A673 (cell line): ENCODE measurements at regions not wholly inside any gene's neighbourhood (a gene's known extent, or its start where the extent isn't known, plus 50 kb on each side); places are given as distances from the start of the nearest gene placed in this dataset.
"Not testable (repeated sequence)": the region's sequence is repeated elsewhere in the genome, so short reads cannot be mapped to it uniquely, and the experiment has no call there.

Experiments
- CTCF ChIP-seq: fragments of 300-800, 200-600 bp; sonication (generic); conservative IDR thresholded peaks from 2 replicates; pipeline ENCODE4 v1.5.1; 2017; ENCODE audit warnings: low read depth, mild to moderate bottlenecking, antibody characterized with exemption, low read length, moderate library complexity, mixed read lengths
- EZH2 ChIP-seq: fragments of 200-600 bp; sonication (generic); IDR thresholded peaks from 2 replicates; pipeline ENCODE4 v1.6.1; 2017; ENCODE audit warnings: borderline replicate concordance, low read depth, mild to moderate bottlenecking, mixed read lengths, antibody characterized with exemption, low read length; ENCODE audit not compliant: poor library complexity, severe bottlenecking

GRCh38 chr11:121362955-121363354 is 70.4 kb downstream of the SC5D start:
- TF ChIP-seq CTCF, EZH2: not testable (repeated sequence)
